ENCODE measurements at regions not wholly inside any gene's neighbourhood (a gene's known extent, or its start where the extent isn't known, plus 50 kb on each side); places are given as distances from the start of the nearest gene placed in this dataset.

DNA sequence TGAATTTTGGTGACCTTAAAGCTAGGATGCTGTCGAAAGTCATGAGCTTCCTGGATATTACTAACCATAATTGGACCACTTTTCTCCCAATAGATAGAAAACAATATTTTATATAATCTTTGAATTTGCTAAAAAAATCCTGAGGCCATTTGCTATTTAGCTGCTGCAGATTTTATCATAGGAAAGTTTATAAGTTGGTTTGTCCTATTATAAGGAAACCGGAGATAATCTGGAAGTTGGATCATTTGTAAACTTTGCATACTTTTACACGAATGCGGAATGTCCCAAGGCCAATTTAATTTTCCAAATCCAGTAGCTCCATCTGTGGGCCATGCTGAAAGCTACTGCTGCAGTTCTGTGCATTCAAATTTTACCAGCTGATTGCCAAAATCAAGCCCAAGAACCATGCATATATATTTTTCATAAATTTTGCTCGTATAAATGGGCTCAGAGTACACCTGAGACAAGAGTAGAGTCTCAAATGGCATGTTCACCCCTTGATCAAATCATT lies 378.3 kb downstream of the FAM181B start:
- no peaks in the 10 kb centered on the region for H3K79me2 ChIP-seq (ENCODE audit: low read length)
- POLR2A ChIA-PET (ENCODE audit: unreplicated experiment), result no interaction called here

DNA sequence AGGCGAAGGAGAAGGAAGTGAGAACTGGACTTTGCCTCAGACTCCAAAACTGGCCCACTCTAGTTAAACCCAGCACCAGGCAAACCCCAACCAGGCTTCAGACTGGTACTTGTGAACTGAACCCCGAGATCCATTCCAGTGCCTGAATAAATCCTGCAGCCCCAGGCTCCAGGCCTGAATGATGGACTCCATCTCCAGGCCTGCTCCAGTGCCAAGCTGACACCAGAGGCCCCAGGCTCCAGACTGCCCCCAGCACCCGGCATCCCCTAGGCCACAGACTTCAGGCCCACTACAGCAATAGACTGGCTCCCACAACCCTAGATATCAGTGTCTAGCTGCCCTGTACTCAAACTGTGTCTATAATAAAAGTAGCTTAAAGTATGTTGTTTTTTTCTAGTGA lies 406.8 kb downstream of the FAM181B start:
- H3K9ac ChIP-seq (ENCODE audit: low read length), result no peak overlapping the region
- ATAC-seq (no peak), DNase-seq (no peak)
- no peaks in the 10 kb centered on the region for H3K27me3 ChIP-seq (ENCODE audit: low read length)
- TF ChIP-seq, protein P1, sequence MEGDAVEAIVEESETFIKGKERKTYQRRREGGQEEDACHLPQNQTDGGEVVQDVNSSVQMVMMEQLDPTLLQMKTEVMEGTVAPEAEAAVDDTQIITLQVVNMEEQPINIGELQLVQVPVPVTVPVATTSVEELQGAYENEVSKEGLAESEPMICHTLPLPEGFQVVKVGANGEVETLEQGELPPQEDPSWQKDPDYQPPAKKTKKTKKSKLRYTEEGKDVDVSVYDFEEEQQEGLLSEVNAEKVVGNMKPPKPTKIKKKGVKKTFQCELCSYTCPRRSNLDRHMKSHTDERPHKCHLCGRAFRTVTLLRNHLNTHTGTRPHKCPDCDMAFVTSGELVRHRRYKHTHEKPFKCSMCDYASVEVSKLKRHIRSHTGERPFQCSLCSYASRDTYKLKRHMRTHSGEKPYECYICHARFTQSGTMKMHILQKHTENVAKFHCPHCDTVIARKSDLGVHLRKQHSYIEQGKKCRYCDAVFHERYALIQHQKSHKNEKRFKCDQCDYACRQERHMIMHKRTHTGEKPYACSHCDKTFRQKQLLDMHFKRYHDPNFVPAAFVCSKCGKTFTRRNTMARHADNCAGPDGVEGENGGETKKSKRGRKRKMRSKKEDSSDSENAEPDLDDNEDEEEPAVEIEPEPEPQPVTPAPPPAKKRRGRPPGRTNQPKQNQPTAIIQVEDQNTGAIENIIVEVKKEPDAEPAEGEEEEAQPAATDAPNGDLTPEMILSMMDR (conservative IDR thresholded peaks at IDR 0.05; ENCODE audit: low read depth, low read length), result no peak
- no peak for TF ChIP-seq EZH2 (IDR thresholded peaks at IDR 0.05; ENCODE audit: low read length, unreplicated experiment)
- no peak for TF ChIP-seq EZH2phosphoT487 (IDR thresholded peaks at IDR 0.05; ENCODE audit: borderline replicate concordance, low read length)
- H3K9me3 ChIP-seq (ENCODE audit: low read length), result 0 out of 2 replicates have a peak, but pooled peaks cover 16% of the 10 kb centered on the region
- H3K27ac ChIP-seq (ENCODE audit: low read length), result no peak overlapping the region
- intact Hi-C loops (cut with micrococcal nuclease), result no loop called here
- H3K4me2 ChIP-seq (ENCODE audit: low read length), result no peak overlapping the region
- H3K4me1 ChIP-seq (ENCODE audit: insufficient read depth, low read length), result no peaks in the 10 kb centered on the region
- H3K79me2 ChIP-seq (ENCODE audit: low read length), result no peaks in the 10 kb centered on the region
- no peaks in the 10 kb centered on the region for H4K20me1 ChIP-seq (ENCODE audit: low read length)
- no TSS peak for BruUV-seq (replicated peaks)
- H2AFZ ChIP-seq (ENCODE audit: low read length), result no peak overlapping the region
- no peaks in the 10 kb centered on the region for H3K36me3 ChIP-seq (ENCODE audit: low read depth, low read length)
- H3K9me2 ChIP-seq (replicated peaks; ENCODE audit: low read length), result no peaks in the 10 kb centered on the region
- H3F3A ChIP-seq (ENCODE audit: low read length, unreplicated experiment), result no peaks in the 10 kb centered on the region
- no peak overlapping the region for H3K4me3 ChIP-seq (ENCODE audit: low read length)
- POLR2A ChIA-PET (ENCODE audit: unreplicated experiment), result no interaction called here
- CTCF ChIA-PET, result no interaction called here

More for the DNA sequence above, 378.3 kb downstream of the FAM181B start:
- H3K4me3 ChIP-seq (ENCODE audit: low read length), result no peak overlapping the region
- intact Hi-C loops (cut with micrococcal nuclease), result no loop called here
- BruUV-seq (replicated peaks), result no TSS peak
- no peaks in the 10 kb centered on the region for H3K36me3 ChIP-seq (ENCODE audit: low read depth, low read length)
- no peak overlapping the region for H2AFZ ChIP-seq (ENCODE audit: low read length)
- no peaks in the 10 kb centered on the region for H4K20me1 ChIP-seq (ENCODE audit: low read length)
- H3K9ac ChIP-seq (ENCODE audit: low read length), result no peak overlapping the region
- ATAC-seq (no peak), DNase-seq (no peak)
- CTCF ChIA-PET, result no interaction called here
- no peak overlapping the region for H3K27ac ChIP-seq (ENCODE audit: low read length)
- H3K9me2 ChIP-seq (replicated peaks; ENCODE audit: low read length), result no peaks in the 10 kb centered on the region
- H3K9me3 ChIP-seq (ENCODE audit: low read length), result peaks cover 15% of the 10 kb centered on the region; the same call in 1 of the 2 replicates
- H3K4me1 ChIP-seq (ENCODE audit: insufficient read depth, low read length), result no peaks in the 10 kb centered on the region
- no peaks in the 10 kb centered on the region for H3F3A ChIP-seq (ENCODE audit: low read length, unreplicated experiment)
- no peak overlapping the region for H3K4me2 ChIP-seq (ENCODE audit: low read length)
- no peaks in the 10 kb centered on the region for H3K27me3 ChIP-seq (ENCODE audit: low read length)
- TF ChIP-seq, protein P1 (conservative IDR thresholded peaks at IDR 0.05; ENCODE audit: low read depth, low read length), result no peak
- no peak for TF ChIP-seq EZH2 (IDR thresholded peaks at IDR 0.05; ENCODE audit: low read length, unreplicated experiment)
- TF ChIP-seq EZH2phosphoT487 (IDR thresholded peaks at IDR 0.05; ENCODE audit: borderline replicate concordance, low read length), result no peak

DNA sequence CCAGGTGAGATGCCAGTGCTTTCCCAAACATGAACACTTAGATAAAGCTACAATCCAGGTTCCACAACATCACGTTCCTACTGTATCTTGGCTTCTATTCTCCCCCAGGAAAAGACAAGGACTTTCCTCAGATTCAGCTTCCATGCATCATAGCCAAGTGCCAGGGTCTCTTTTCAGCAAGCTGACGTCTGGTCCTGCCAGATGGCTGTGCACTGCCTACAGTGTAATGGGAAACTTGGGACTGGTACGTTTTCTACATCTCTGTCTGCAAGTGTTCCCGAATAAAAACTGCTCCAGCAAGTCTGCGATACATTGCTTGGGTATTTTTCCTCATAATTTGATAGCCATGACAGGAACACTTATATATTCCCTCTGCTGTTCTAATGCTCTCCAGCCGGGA lies 412.5 kb downstream of the FAM181B start:
- Histone ChIP-seq H2AFZ (ENCODE audit: low read length) (no peak overlapping the region), H3K27me3 (ENCODE audit: low read length) (no peaks in the 10 kb centered on the region), H3K36me3 (ENCODE audit: low read depth, low read length) (no peaks in the 10 kb centered on the region), H3K4me3 (ENCODE audit: low read length) (no peak overlapping the region), H3F3A (ENCODE audit: low read length, unreplicated experiment) (no peaks in the 10 kb centered on the region), H3K9ac (ENCODE audit: low read length) (no peak overlapping the region), H3K9me2 (replicated peaks; ENCODE audit: low read length) (no peaks in the 10 kb centered on the region), H3K4me1 (ENCODE audit: insufficient read depth, low read length) (no peaks in the 10 kb centered on the region), H3K9me3 (ENCODE audit: low read length) (peaks cover 25% of the 10 kb centered on the region; the same call in 1 of the 2 replicates), H3K79me2 (ENCODE audit: low read length) (no peaks in the 10 kb centered on the region), H3K4me2 (ENCODE audit: low read length) (no peak overlapping the region), H3K27ac (ENCODE audit: low read length) (no peak overlapping the region), H4K20me1 (ENCODE audit: low read length) (no peaks in the 10 kb centered on the region)
- intact Hi-C loops (cut with micrococcal nuclease), result no loop called here
- POLR2A ChIA-PET (ENCODE audit: unreplicated experiment), result no interaction called here
- BruUV-seq (replicated peaks), result no TSS peak
- CTCF ChIA-PET, result no interaction called here
- ATAC-seq (no peak), DNase-seq (no peak)
- TF ChIP-seq EZH2 (IDR thresholded peaks at IDR 0.05; ENCODE audit: low read length, unreplicated experiment) (no peak), EZH2phosphoT487 (IDR thresholded peaks at IDR 0.05; ENCODE audit: borderline replicate concordance, low read length) (no peak)
- TF ChIP-seq, protein P1 (conservative IDR thresholded peaks at IDR 0.05; ENCODE audit: low read depth, low read length), result no peak

Measured in PC-3 (cell line).